Epithelial cell of proximal tubule (primary cell): ENCODE measurements at regions not wholly inside any gene's neighbourhood (a gene's known extent, or its start where the extent isn't known, plus 50 kb on each side); places are given as distances from the start of the nearest gene placed in this dataset.

ENCODE experiments used
- DNase-seq: peaks from one replicate; pipeline ENCODE4 v3.0.0-alpha.2; 2011; ENCODE audit warnings: low read depth
- H3K4me3 ChIP-seq: 2 replicates; pipeline ENCODE4 v1.5.1; 2011; ENCODE audit warnings: low read depth, mild to moderate bottlenecking, low read length
- TF ChIP-seq, protein P1 (sequence below): conservative IDR thresholded peaks from 2 replicates; pipeline ENCODE4 v1.5.1; 2012; ENCODE audit warnings: low read depth, mild to moderate bottlenecking, low read length

- H3K4me3 ChIP-seq, result no peak overlapping the region
- DNase-seq, result no peak
- TF ChIP-seq, protein P1, sequence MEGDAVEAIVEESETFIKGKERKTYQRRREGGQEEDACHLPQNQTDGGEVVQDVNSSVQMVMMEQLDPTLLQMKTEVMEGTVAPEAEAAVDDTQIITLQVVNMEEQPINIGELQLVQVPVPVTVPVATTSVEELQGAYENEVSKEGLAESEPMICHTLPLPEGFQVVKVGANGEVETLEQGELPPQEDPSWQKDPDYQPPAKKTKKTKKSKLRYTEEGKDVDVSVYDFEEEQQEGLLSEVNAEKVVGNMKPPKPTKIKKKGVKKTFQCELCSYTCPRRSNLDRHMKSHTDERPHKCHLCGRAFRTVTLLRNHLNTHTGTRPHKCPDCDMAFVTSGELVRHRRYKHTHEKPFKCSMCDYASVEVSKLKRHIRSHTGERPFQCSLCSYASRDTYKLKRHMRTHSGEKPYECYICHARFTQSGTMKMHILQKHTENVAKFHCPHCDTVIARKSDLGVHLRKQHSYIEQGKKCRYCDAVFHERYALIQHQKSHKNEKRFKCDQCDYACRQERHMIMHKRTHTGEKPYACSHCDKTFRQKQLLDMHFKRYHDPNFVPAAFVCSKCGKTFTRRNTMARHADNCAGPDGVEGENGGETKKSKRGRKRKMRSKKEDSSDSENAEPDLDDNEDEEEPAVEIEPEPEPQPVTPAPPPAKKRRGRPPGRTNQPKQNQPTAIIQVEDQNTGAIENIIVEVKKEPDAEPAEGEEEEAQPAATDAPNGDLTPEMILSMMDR, result no peak
These were observed 153.1 kb downstream of the ALG10B start for GRCh38 chr12:38469715-38470114.

DNA sequence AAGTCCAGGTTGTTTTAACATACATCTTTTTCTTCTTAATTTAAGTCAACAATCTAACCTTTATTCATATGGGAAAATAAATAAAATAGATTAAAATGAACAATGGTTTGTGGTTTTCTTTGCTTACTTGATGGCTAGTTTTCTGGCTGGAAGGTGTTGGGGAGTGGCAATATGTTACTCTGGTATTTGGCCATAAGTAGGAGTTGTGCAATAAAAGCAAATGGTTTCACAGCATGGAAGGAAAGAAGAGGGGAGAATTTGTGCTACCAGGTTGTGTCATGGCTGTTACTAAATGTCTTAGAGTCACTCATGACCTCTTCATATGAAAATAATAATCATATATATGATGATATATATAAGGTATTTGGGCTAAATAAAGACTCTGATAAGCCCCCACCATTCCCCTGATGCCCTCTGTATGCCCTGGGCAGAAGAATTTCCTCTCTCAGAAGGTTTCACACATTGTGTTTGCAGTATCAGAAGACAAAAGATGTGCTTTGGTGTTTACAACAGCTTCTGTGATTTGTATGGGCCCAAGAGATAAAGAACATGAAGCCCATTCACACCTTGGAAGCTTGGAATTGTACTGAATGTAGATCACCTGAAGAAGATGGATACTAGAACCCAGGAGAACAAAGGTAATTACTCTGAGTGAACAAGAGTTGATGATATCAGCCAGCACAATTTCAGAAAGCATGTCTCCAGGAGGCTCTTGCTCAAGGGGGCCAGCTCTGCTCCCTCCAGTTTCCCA is 160.9 kb downstream of the ALG10B start:
- TF ChIP-seq, protein P1, result no peak
- DNase-seq, result no peak
- no peak overlapping the region for H3K4me3 ChIP-seq

GRCh38 chr12:38480594-38480993 is 164.0 kb downstream of the ALG10B start:
- no peak overlapping the region for H3K4me3 ChIP-seq
- DNase-seq, result no peak
- TF ChIP-seq, protein P1, result no peak

DNA sequence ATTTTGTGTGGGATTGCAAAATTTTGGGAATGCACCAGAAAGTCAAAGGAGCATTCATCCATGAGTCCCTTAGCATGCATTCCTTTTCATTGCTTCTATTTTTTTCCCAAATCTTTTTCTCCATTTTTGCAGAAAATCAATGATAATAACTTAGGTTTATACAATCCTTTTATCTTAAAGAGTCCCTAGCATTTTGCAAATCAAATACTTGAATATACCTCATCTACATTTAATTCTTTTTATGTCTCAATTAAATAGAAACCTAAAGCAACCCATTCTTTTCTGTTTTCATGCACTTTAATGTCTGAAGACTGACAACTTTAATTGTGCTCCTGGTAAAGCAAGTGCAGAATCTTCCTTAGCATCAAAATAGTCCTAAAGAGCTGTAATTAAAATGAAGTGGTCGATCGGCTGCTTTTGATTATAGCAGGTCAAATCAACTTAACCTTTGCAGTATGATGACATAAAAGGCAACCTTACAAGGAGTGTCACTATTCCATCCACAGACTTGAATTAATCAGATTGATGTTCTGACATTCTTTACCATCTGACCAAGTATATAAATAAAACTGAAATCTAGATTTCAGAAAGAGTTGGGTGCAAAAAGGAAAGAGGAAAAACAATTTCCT is 168.4 kb downstream of the ALG10B start:
- H3K4me3 ChIP-seq, result no peak overlapping the region
- DNase-seq, result no peak
- TF ChIP-seq, protein P1, result no peak

DNA sequence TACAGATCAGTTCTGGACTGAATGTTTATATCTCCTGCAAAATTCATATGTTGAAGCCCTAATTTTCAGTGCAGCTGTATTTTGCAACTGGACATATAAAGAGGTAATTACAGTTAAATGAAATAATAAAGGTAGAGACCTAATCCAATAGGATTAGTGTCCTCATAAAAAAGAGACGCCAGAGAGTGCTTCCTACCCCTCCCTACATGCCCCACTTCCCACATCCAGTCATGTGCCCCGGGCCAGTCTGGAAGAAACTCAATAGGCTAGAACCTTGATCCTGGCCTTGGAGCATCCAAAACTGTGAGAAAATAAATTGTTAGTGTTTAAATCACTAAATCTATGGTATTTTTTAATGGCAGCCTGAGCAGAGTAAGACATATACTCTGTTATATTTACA is 172.3 kb downstream of the ALG10B start:
- no peak for DNase-seq
- H3K4me3 ChIP-seq, result no peak overlapping the region
- TF ChIP-seq, protein P1, result no peak

DNA sequence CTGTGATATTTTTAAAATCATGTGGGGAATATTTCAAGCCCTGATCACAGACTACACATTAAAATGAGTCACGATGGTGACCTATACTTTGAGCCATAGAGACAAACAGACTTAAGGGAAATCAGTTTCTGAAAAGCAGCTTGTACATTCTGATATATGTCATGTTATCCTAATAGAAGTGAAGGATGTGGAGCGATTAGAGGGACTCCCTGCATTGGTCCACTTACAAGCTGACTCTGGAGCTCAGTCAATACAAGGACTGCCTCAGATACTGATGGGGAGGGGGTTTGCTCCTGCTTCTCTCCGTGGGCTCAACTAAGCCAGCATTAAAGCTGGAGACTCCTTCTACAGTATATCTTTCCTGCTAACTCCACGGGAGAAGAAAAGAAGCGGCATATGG is 173.5 kb downstream of the ALG10B start:
- DNase-seq, result no peak
- TF ChIP-seq, protein P1, result no peak
- H3K4me3 ChIP-seq, result no peak overlapping the region

- no peak overlapping the region for H3K4me3 ChIP-seq
- DNase-seq, result no peak
- TF ChIP-seq, protein P1, result no peak
These were observed 174.4 kb downstream of the ALG10B start for GRCh38 chr12:38490941-38491340.
